H1 (cell line): ENCODE measurements at regions not wholly inside any gene's neighbourhood (a gene's known extent, or its start where the extent isn't known, plus 50 kb on each side); places are given as distances from the start of the nearest gene placed in this dataset.

Source experiments
- CTCF ChIA-PET: fragments of 300-600 bp; sonication (Branson Sonifier 250); formaldehyde crosslinking; loops from one replicate; lab custom pipeline; 2021; ENCODE audit not compliant: partially characterized antibody; lab: Charles Lee
- POLR2A ChIA-PET: fragments of 300-600 bp; sonication (Branson Sonifier 250); formaldehyde crosslinking; loops from one replicate; lab custom pipeline; 2021; ENCODE audit warnings: inconsistent platforms; ENCODE audit not compliant: partially characterized antibody; lab: Charles Lee
- DNase-seq, 2 experiments: peaks; one replicate each; pipeline versions ENCODE4 v3.0.0 to v3.0.0-alpha.2; 2010 to 2022; ENCODE audit warnings: low spot score in 2 of 2, low read depth in 1 of 2, mixed read lengths in 1 of 2
- FAIRE-seq: peaks from 2 replicates; lab custom pipeline; 2011; peaks lifted over from hg19 to GRCh38; lab: Jason Lieb, UNC
- H2AFZ ChIP-seq: 2 replicates; pipeline ENCODE4 v1.8.1; 2012; ENCODE audit warnings: low read length, inconsistent platforms
- H2AK5ac ChIP-seq: 2 replicates; pipeline ENCODE4 v1.6.1; 2013; ENCODE audit warnings: low read depth, low read length
- H2BK120ac ChIP-seq: replicated peaks from 2 replicates; pipeline ENCODE3; 2013; ENCODE audit warnings: low read depth, low read length, inconsistent platforms
- H2BK12ac ChIP-seq: 2 replicates; pipeline ENCODE4 v1.6.1; 2013; ENCODE audit warnings: low read depth, low read length
- H2BK15ac ChIP-seq: 2 replicates; pipeline ENCODE4 v1.6.1; 2013; ENCODE audit warnings: low read length
- H2BK20ac ChIP-seq: 2 replicates; pipeline ENCODE4 v1.6.1; 2013; ENCODE audit warnings: low read length
- H2BK5ac ChIP-seq: 2 replicates; pipeline ENCODE4 v1.6.1; 2013; ENCODE audit warnings: low read depth, low read length
- H3K14ac ChIP-seq: 2 replicates; pipeline ENCODE4 v1.6.1; 2013; ENCODE audit warnings: inconsistent platforms; ENCODE audit not compliant: insufficient read length
- H3K18ac ChIP-seq: 2 replicates; pipeline ENCODE4 v1.6.1; 2013; ENCODE audit warnings: low read length; ENCODE audit errors: extremely low read depth
- H3K23ac ChIP-seq: 2 replicates; pipeline ENCODE4 v1.6.1; 2013; ENCODE audit warnings: inconsistent platforms; ENCODE audit not compliant: insufficient read length
- H3K23me2 ChIP-seq: 2 replicates; pipeline ENCODE4 v1.6.1; 2013; ENCODE audit warnings: low read depth, low read length
- H3K27ac ChIP-seq: 2 replicates; pipeline ENCODE4 v1.6.1; 2011; ENCODE audit warnings: low read depth, low read length, inconsistent platforms
- H3K27me3 ChIP-seq, 4 experiments: replicated peaks in 1 of 4; 1 replicate in 1 of 4; 2 replicates in 3 of 4; pipeline versions ENCODE4 v1.6.1 to v1.8.1; 2011 to 2013; ENCODE audit warnings: low read length in 3 of 4, mild to moderate bottlenecking in 3 of 4, inconsistent platforms in 2 of 4, mixed read lengths in 2 of 4, moderate library complexity in 1 of 4; ENCODE audit not compliant: control insufficient read depth in 3 of 4, insufficient read depth in 3 of 4; ENCODE audit errors: extremely low read depth in 1 of 4
- H3K36me3 ChIP-seq, 4 experiments: 2 replicates each; pipeline versions ENCODE4 v1.6.1 to v1.8.1; 2011 to 2013; ENCODE audit warnings: mild to moderate bottlenecking in 4 of 4, low read length in 3 of 4, moderate library complexity in 2 of 4, control low read depth in 1 of 4, inconsistent platforms in 1 of 4; ENCODE audit not compliant: insufficient read depth in 4 of 4, control insufficient read depth in 2 of 4
- H3K4ac ChIP-seq: replicated peaks from 2 replicates; pipeline ENCODE3; 2013; ENCODE audit warnings: low read length, low read depth, mixed read lengths, inconsistent platforms; ENCODE audit not compliant: insufficient read length
- H3K4me1 ChIP-seq, 4 experiments: replicated peaks in 1 of 4; 1 replicate in 1 of 4; 2 replicates in 3 of 4; pipeline versions ENCODE4 v1.6.1 to v1.8.1; 2011 to 2013; ENCODE audit warnings: low read length in 3 of 4, inconsistent platforms in 2 of 4, mixed read lengths in 1 of 4; ENCODE audit not compliant: insufficient read depth in 4 of 4, control insufficient read depth in 3 of 4
- H3K4me2 ChIP-seq, 2 experiments: 2 replicates each; pipeline versions ENCODE4 v1.6.1 to v1.8.1; 2011 to 2013; ENCODE audit warnings: low read depth in 2 of 2, low read length in 2 of 2, control low read depth in 1 of 2, inconsistent platforms in 1 of 2, mild to moderate bottlenecking in 1 of 2; ENCODE audit not compliant: insufficient read depth in 1 of 2
- H3K4me3 ChIP-seq, 4 experiments: fragments of 200-600, 300-600 bp in 1 of 4; sonication (generic), shearing (Covaris generic), sonication (Bioruptor Twin) in 1 of 4; 2 replicates each; pipeline versions ENCODE4 v1.5.1 to v1.8.1; 2011 to 2016; ENCODE audit warnings: low read length in 4 of 4, low read depth in 3 of 4, control low read depth in 2 of 4, inconsistent platforms in 2 of 4, mild to moderate bottlenecking in 2 of 4, mixed read lengths in 1 of 4, moderate library complexity in 1 of 4; ENCODE audit not compliant: insufficient read depth in 2 of 4; ENCODE audit errors: extremely low read depth in 1 of 4
- H3K56ac ChIP-seq: replicated peaks from 2 replicates; pipeline ENCODE3; 2013; ENCODE audit warnings: low read depth, mild to moderate bottlenecking, mixed read lengths, low read length, inconsistent platforms; ENCODE audit not compliant: insufficient read length
- H3K79me1 ChIP-seq: 2 replicates; pipeline ENCODE4 v1.6.1; 2013; ENCODE audit warnings: low read depth, low read length, control low read depth
- H3K79me2 ChIP-seq, 2 experiments: 2 replicates each; pipeline versions ENCODE4 v1.6.1 to v1.8.1; 2012 to 2013; ENCODE audit warnings: low read length in 2 of 2, mild to moderate bottlenecking in 2 of 2, inconsistent platforms in 1 of 2; ENCODE audit not compliant: insufficient read depth in 2 of 2, control insufficient read depth in 1 of 2
- H3K9ac ChIP-seq, 4 experiments: replicated peaks in 1 of 4; 1 replicate in 1 of 4; 2 replicates in 3 of 4; pipeline versions ENCODE4 v1.6.1 to v1.8.1; 2011 to 2013; ENCODE audit warnings: low read depth in 3 of 4, low read length in 3 of 4, control low read depth in 2 of 4, mild to moderate bottlenecking in 2 of 4, moderate library complexity in 2 of 4, inconsistent platforms in 1 of 4; ENCODE audit errors: extremely low read depth in 1 of 4
- H3K9me3 ChIP-seq, 2 experiments: 2 replicates each; pipeline versions ENCODE4 v1.6.1 to v1.8.1; 2012 to 2013; ENCODE audit warnings: mild to moderate bottlenecking in 2 of 2, moderate library complexity in 2 of 2, control low read depth in 1 of 2, inconsistent platforms in 1 of 2, low read depth in 1 of 2, low read length in 1 of 2, mixed read lengths in 1 of 2; ENCODE audit not compliant: insufficient read depth in 2 of 2
- H4K20me1 ChIP-seq, 2 experiments: replicated peaks in 1 of 2; 2 replicates each; pipeline versions ENCODE3 to v1.8.1; 2011 to 2013; ENCODE audit warnings: inconsistent platforms in 2 of 2, low read length in 2 of 2, mild to moderate bottlenecking in 1 of 2; ENCODE audit not compliant: insufficient read depth in 2 of 2, control insufficient read depth in 1 of 2
- H4K5ac ChIP-seq: 2 replicates; pipeline ENCODE4 v1.6.1; 2013; ENCODE audit warnings: low read length, low read depth, mixed read lengths, inconsistent platforms; ENCODE audit not compliant: insufficient read length
- H4K8ac ChIP-seq: 2 replicates; pipeline ENCODE4 v1.8.0; 2013; ENCODE audit warnings: mild to moderate bottlenecking, moderate library complexity, low read length, inconsistent platforms; ENCODE audit not compliant: insufficient read depth; ENCODE audit errors: extremely low read depth
- H4K91ac ChIP-seq: replicated peaks from 2 replicates; pipeline ENCODE3; 2013; ENCODE audit warnings: low read length, mixed read lengths, inconsistent platforms; ENCODE audit not compliant: insufficient read length
- GTF2F1 ChIP-seq: IDR thresholded peaks from 2 replicates; pipeline ENCODE4 v1.6.1; 2012; ENCODE audit warnings: low read depth, low read length, improper control_type of control experiment, borderline replicate concordance
- JUND ChIP-seq: IDR thresholded peaks from 2 replicates; pipeline ENCODE4 v1.6.1; 2011; ENCODE audit warnings: mild to moderate bottlenecking, improper control_type of control experiment, low read length
- PHF8 ChIP-seq: fragments of 200-600 bp; sonication (generic); conservative IDR thresholded peaks from 2 replicates; pipeline ENCODE4 v1.7.1; 2012; ENCODE audit warnings: low read depth, mild to moderate bottlenecking, inconsistent platforms, low read length, moderate library complexity
- WGBS, 2 experiments: shearing (Covaris generic) in 1 of 2; methylation state at CpG; one replicate each; pipeline versions ENCODE4 v1.1.6 to v1.1.7; 2013 to 2015; ENCODE audit warnings: low lambda C conversion rate in 2 of 2, mixed read lengths in 2 of 2, inconsistent platforms in 1 of 2, low coverage in 1 of 2, missing lambda C conversion rate in 1 of 2; ENCODE audit not compliant: insufficient replicate concordance in 2 of 2, insufficient coverage in 1 of 2, insufficient read length in 1 of 2; ENCODE audit errors: extremely low coverage in 1 of 2, missing lambda C conversion rate in 1 of 2; 5-methylcytosine and 5-hydroxymethylcytosine counted together

GRCh38 chr16:6600167-6600566 lies 732.5 kb upstream of the RBFOX1 start:
- Histone ChIP-seq H2BK12ac (no peak overlapping the region), H3K36me3 (no peaks in the 10 kb centered on the region), H4K5ac (no peak overlapping the region), H4K91ac (no peak overlapping the region), H3K9ac (no peak overlapping the region), H3K4me3 (no peak overlapping the region), H3K9me3 (no peaks in the 10 kb centered on the region), H3K18ac (no peak overlapping the region), H3K23ac (no peak overlapping the region), H4K8ac (no peak overlapping the region), H3K23me2 (no peaks in the 10 kb centered on the region), H3K4me1 (peaks cover 0 to 2% (median 0%) of the 10 kb centered on the region in 4 experiments; a peak in 2 of 7 replicates), H2BK15ac (no peak overlapping the region), H2BK120ac (no peak overlapping the region), H3K56ac (no peak overlapping the region), H3K79me2 (no peaks in the 10 kb centered on the region), H4K20me1 (no peaks in the 10 kb centered on the region), H3K4me2 (no peak overlapping the region), H3K27me3 (peaks cover 0 to 1% (median 0%) of the 10 kb centered on the region in 4 experiments; a peak in 1 of 7 replicates), H3K14ac (no peak overlapping the region), H2BK5ac (no peak overlapping the region), H3K4ac (no peak overlapping the region), H3K79me1 (no peaks in the 10 kb centered on the region), H2AFZ (no peak overlapping the region), H3K27ac (no peak overlapping the region), H2AK5ac (no peak overlapping the region), H2BK20ac (no peak overlapping the region)
- CTCF ChIA-PET: interaction anchor here (1.5 to 2.2 kb wide), 2 partner anchors 9 to 11 kb away, joined by 5 to 10 read pairs; no protein-coding TSS in a partner anchor
- TF ChIP-seq JUND (no peak), GTF2F1 (no peak), PHF8 (no peak)
- POLR2A ChIA-PET: no interaction called here
- no peak for DNase-seq
- FAIRE-seq: no peak
- 69% methylated on average over 6 of the region's 6 CpGs; no CpG with 5 or more reads in 1 of the 2 experiments for WGBS, 2 experiments
